WTC11 (cell line): ENCODE measurements at regions not wholly inside any gene's neighbourhood (a gene's known extent, or its start where the extent isn't known, plus 50 kb on each side); places are given as distances from the start of the nearest gene placed in this dataset.

ENCODE experiments used
- ATAC-seq: fragments of 200-7000 bp; cut with Tn5 transposase; 2 replicates; pipeline ENCODE4 v1.10.0; 2021; ENCODE audit warnings: mild to moderate bottlenecking, moderate library complexity
- CTCF ChIA-PET: fragments of 300-600 bp; sonication (Branson Sonifier 250); formaldehyde crosslinking; loops from one replicate; lab custom pipeline; 2021; ENCODE audit warnings: antibody characterized with exemption; lab: Charles Lee
- POLR2A ChIA-PET: fragments of 350-600 bp; sonication (Branson Sonifier 250); formaldehyde crosslinking; loops from one replicate; lab custom pipeline; 2021; ENCODE audit warnings: antibody characterized with exemption; lab: Charles Lee
- DNase-seq: peaks from one replicate; pipeline ENCODE4 v3.0.0; 2021; ENCODE audit warnings: low spot score
- H3K27ac Mint-ChIP-seq: 2 replicates; pipeline ENCODE4 v1.8.0; 2021; ENCODE audit warnings: mixed read lengths
- H3K27me3 Mint-ChIP-seq: 2 replicates; pipeline ENCODE4 v1.8.0; 2021; ENCODE audit warnings: low read depth, mild to moderate bottlenecking, moderate library complexity, mixed read lengths
- H3K36me3 Mint-ChIP-seq: 2 replicates; pipeline ENCODE4 v1.8.0; 2021; ENCODE audit warnings: mixed read lengths
- H3K4me1 Mint-ChIP-seq: 2 replicates; pipeline ENCODE4 v1.8.0; 2022; ENCODE audit warnings: mixed read lengths
- H3K4me3 Mint-ChIP-seq: 2 replicates; pipeline ENCODE4 v1.8.0; 2021; ENCODE audit warnings: mild to moderate bottlenecking, moderate library complexity, mixed read lengths
- H3K9me3 Mint-ChIP-seq: 2 replicates; pipeline ENCODE4 v1.8.0; 2021; ENCODE audit warnings: mixed read lengths
- CDX4 ChIP-seq: fragments of 250-450 bp; sonication (Bioruptor Pico); IDR thresholded peaks from 2 replicates; pipeline ENCODE4 v1.9.0; 2021; ENCODE audit warnings: moderate library complexity, mild to moderate bottlenecking, inconsistent platforms, borderline replicate concordance
- CREB1 ChIP-seq: sonication (generic); formaldehyde crosslinking; IDR thresholded peaks from 2 replicates; pipeline ENCODE4 v1.8.0; 2023; ENCODE audit warnings: mild to moderate bottlenecking, missing genetic modification reagents
- FOXP1 ChIP-seq: sonication (generic); formaldehyde crosslinking; IDR thresholded peaks from 2 replicates; pipeline ENCODE4 v1.8.0; 2022; ENCODE audit warnings: missing genetic modification reagents, mild to moderate bottlenecking, moderate library complexity, borderline replicate concordance
- FOXP4 ChIP-seq: sonication (generic); formaldehyde crosslinking; IDR thresholded peaks from 2 replicates; pipeline ENCODE4 v1.8.0; 2022; ENCODE audit warnings: mild to moderate bottlenecking, missing genetic modification reagents
- GRHL2 ChIP-seq: fragments of 250-450 bp; sonication (Bioruptor Pico); IDR thresholded peaks from 2 replicates; pipeline ENCODE4 v1.8.0; 2022; ENCODE audit warnings: mild to moderate bottlenecking, moderate library complexity; ENCODE audit not compliant: insufficient replicate concordance, severe bottlenecking
- HMGA2 ChIP-seq: fragments of 250-450 bp; sonication (Bioruptor Pico); IDR thresholded peaks from 2 replicates; pipeline ENCODE4 v1.4.0; 2021; ENCODE audit warnings: mild to moderate bottlenecking, moderate library complexity
- JAZF1 ChIP-seq: fragments of 250-450 bp; sonication (Bioruptor Pico); IDR thresholded peaks from 2 replicates; pipeline ENCODE4 v1.9.0; 2021; ENCODE audit warnings: moderate library complexity, mild to moderate bottlenecking, inconsistent platforms
- JUN ChIP-seq: sonication (generic); formaldehyde crosslinking; IDR thresholded peaks from 2 replicates; pipeline ENCODE4 v1.8.0; 2023; ENCODE audit warnings: mild to moderate bottlenecking, missing genetic modification reagents
- MAX ChIP-seq: sonication (generic); formaldehyde crosslinking; IDR thresholded peaks from 2 replicates; pipeline ENCODE4 v1.8.0; 2022; ENCODE audit warnings: mild to moderate bottlenecking, missing genetic modification reagents
- MLX ChIP-seq: sonication (generic); formaldehyde crosslinking; IDR thresholded peaks from 2 replicates; pipeline ENCODE4 v1.8.1; 2023; ENCODE audit warnings: mild to moderate bottlenecking, missing genetic modification reagents, moderate library complexity
- PREB ChIP-seq: sonication (generic); formaldehyde crosslinking; IDR thresholded peaks from 2 replicates; pipeline ENCODE4 v1.8.1; 2022; ENCODE audit warnings: mild to moderate bottlenecking, missing genetic modification reagents, moderate library complexity, borderline replicate concordance
- STAT6 ChIP-seq: sonication (generic); formaldehyde crosslinking; conservative IDR thresholded peaks from 2 replicates; pipeline ENCODE4 v1.8.1; 2023; ENCODE audit warnings: mild to moderate bottlenecking, low read depth, missing genetic modification reagents, moderate library complexity
- TEAD1 ChIP-seq: sonication (generic); formaldehyde crosslinking; IDR thresholded peaks from 2 replicates; pipeline ENCODE4 v1.8.0; 2022; ENCODE audit warnings: mild to moderate bottlenecking, missing genetic modification reagents
- ZNF263 ChIP-seq: sonication (generic); formaldehyde crosslinking; IDR thresholded peaks from 2 replicates; pipeline ENCODE4 v1.8.1; 2022; ENCODE audit warnings: low read depth, mild to moderate bottlenecking, moderate library complexity, missing genetic modification reagents
- TF ChIP-seq, protein P1 (sequence below): fragments of 200-600 bp; IDR thresholded peaks from 2 replicates; pipeline ENCODE4 v1.8.0; 2022; ENCODE audit warnings: antibody characterized with exemption

DNA sequence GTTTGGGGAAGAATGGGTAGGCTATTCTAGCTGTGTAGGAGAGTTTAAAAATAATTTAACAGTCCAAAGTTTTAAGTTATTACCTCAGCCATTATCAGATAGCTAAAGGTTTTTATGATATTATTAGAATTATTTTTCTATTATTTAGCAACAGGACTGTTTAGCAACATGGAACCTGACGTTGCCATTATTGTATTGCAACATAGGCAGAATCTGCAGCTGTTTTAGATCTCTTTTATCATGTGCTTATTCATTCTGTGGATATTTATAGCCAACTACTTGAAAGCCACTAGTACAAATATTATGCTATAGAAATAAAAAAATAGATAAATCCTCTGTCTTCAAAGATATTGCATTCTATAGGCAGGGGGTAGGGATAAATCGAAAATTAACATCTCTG is 382.0 kb upstream of the TRAM1L1 start:
- Mint-ChIP-seq H3K36me3 (no peaks in the 10 kb centered on the region), H3K4me1 (peaks cover 17% of the 10 kb centered on the region), H3K27me3 (no peaks in the 10 kb centered on the region), H3K27ac (no peak overlapping the region), H3K9me3 (no peaks in the 10 kb centered on the region), H3K4me3 (no peak overlapping the region)
- DNase-seq (no peak), ATAC-seq (no peak)
- no peak for TF ChIP-seq STAT6 (CRISPR knock-in tag)
- no peak for TF ChIP-seq GRHL2 (CRISPR knock-in tag)
- no peak for TF ChIP-seq CREB1 (CRISPR knock-in tag)
- ChIA-PET CTCF (no interaction called here), POLR2A (no interaction called here)

- ATAC-seq (no peak), DNase-seq (no peak)
- ChIA-PET CTCF (no interaction called here), POLR2A (no interaction called here)
- no peaks in the 10 kb centered on the region for H3K36me3 Mint-ChIP-seq
- no peak overlapping the region for H3K4me3 Mint-ChIP-seq
- H3K9me3 Mint-ChIP-seq, result no peaks in the 10 kb centered on the region
- no peak for TF ChIP-seq STAT6 (CRISPR knock-in tag)
- TF ChIP-seq, protein P1, sequence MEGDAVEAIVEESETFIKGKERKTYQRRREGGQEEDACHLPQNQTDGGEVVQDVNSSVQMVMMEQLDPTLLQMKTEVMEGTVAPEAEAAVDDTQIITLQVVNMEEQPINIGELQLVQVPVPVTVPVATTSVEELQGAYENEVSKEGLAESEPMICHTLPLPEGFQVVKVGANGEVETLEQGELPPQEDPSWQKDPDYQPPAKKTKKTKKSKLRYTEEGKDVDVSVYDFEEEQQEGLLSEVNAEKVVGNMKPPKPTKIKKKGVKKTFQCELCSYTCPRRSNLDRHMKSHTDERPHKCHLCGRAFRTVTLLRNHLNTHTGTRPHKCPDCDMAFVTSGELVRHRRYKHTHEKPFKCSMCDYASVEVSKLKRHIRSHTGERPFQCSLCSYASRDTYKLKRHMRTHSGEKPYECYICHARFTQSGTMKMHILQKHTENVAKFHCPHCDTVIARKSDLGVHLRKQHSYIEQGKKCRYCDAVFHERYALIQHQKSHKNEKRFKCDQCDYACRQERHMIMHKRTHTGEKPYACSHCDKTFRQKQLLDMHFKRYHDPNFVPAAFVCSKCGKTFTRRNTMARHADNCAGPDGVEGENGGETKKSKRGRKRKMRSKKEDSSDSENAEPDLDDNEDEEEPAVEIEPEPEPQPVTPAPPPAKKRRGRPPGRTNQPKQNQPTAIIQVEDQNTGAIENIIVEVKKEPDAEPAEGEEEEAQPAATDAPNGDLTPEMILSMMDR, result no peak
- no peak for TF ChIP-seq FOXP1
- no peak for TF ChIP-seq HMGA2 (CRISPR knock-in tag)
- TF ChIP-seq JAZF1 (CRISPR knock-in tag), result no peak
- no peak for TF ChIP-seq JUN (CRISPR knock-in tag)
- TF ChIP-seq MAX (CRISPR knock-in tag), result no peak
- TF ChIP-seq PREB (CRISPR knock-in tag), result no peak
- TF ChIP-seq TEAD1 (CRISPR knock-in tag), result no peak
- TF ChIP-seq MLX, result no peak
- TF ChIP-seq ZNF263 (CRISPR knock-in tag), result no peak
- TF ChIP-seq FOXP4, result no peak
- TF ChIP-seq CDX4 (CRISPR knock-in tag), result no peak
- H3K4me1 Mint-ChIP-seq, result peaks cover 9% of the 10 kb centered on the region
- no peaks in the 10 kb centered on the region for H3K27me3 Mint-ChIP-seq
- peak overlapping the region; percentile 46; the same call in 1 of the 2 replicates for H3K27ac Mint-ChIP-seq
These were observed 389.6 kb upstream of the TRAM1L1 start for GRCh38 chr4:117474987-117475386.
